ENCODE measurements at regions not wholly inside any gene's neighbourhood (a gene's known extent, or its start where the extent isn't known, plus 50 kb on each side); places are given as distances from the start of the nearest gene placed in this dataset.

DNA sequence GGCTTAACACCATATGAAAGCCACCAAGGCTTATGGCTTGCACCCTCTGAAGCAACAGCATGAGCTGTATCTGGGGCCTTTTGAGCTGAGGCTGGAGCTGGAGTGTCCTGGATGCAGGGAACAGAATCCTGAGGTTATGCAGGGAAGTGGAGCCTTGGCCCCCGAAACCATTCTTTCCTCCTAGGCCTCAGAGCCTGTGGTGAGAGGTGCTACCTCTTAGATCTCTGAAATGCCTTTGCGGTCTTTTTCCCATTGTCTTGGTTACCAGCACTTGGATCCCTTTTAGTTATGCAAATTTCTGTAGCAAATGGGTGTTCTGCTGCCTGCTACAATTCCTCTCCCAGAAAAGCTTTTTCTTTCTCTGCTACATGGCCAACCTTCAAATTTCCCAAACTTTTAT lies 72.7 kb upstream of the CLPB start:
- TF ChIP-seq EP300 (IDR thresholded peaks at IDR 0.05) = no peak
- TF ChIP-seq MYC (IDR thresholded peaks at IDR 0.05; ENCODE audit: borderline replicate concordance, low read length) = no peak
- TF ChIP-seq RFX5 (IDR thresholded peaks at IDR 0.05) = no peak
- no peak for TF ChIP-seq SMC3 (IDR thresholded peaks at IDR 0.05)
